ENCODE measurements at regions not wholly inside any gene's neighbourhood (a gene's known extent, or its start where the extent isn't known, plus 50 kb on each side); places are given as distances from the start of the nearest gene placed in this dataset.

DNA sequence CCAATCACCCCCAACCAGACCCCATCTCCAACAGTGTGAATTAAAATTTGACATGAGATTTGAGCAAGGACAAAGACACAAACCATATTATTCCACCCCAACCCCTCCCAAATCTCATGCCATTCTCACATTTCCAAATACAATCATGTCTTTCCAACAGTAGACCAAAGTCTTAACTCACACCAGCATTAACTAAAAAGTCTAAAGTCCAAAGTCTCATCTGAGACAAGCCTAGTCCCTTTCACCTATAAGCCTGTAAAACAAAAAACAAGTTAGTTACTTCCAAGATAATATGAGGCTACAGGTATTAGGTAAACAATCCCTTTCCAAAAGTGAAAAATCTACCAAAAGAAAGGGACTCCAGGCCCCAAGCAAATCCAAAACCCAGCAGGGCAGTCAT lies 140.6 kb upstream of the NR4A3 start:
- TF ChIP-seq, protein P1, sequence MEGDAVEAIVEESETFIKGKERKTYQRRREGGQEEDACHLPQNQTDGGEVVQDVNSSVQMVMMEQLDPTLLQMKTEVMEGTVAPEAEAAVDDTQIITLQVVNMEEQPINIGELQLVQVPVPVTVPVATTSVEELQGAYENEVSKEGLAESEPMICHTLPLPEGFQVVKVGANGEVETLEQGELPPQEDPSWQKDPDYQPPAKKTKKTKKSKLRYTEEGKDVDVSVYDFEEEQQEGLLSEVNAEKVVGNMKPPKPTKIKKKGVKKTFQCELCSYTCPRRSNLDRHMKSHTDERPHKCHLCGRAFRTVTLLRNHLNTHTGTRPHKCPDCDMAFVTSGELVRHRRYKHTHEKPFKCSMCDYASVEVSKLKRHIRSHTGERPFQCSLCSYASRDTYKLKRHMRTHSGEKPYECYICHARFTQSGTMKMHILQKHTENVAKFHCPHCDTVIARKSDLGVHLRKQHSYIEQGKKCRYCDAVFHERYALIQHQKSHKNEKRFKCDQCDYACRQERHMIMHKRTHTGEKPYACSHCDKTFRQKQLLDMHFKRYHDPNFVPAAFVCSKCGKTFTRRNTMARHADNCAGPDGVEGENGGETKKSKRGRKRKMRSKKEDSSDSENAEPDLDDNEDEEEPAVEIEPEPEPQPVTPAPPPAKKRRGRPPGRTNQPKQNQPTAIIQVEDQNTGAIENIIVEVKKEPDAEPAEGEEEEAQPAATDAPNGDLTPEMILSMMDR (IDR thresholded peaks at IDR 0.05; ENCODE audit: control extremely low read depth in 1 of 3, insufficient read depth in 1 of 3, low read depth in 1 of 3, low read length in 3 of 3), result no peak
- no peak for TF ChIP-seq POLR2AphosphoS5 (IDR thresholded peaks at IDR 0.05; ENCODE audit: low read depth, low read length)
- TF ChIP-seq, protein P2, sequence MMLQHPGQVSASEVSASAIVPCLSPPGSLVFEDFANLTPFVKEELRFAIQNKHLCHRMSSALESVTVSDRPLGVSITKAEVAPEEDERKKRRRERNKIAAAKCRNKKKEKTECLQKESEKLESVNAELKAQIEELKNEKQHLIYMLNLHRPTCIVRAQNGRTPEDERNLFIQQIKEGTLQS (IDR thresholded peaks at IDR 0.05; ENCODE audit: insufficient read depth, low read depth, low read length), result no peak
- TF ChIP-seq EZH2 (IDR thresholded peaks at IDR 0.05; ENCODE audit: low read depth, low read length, severe bottlenecking), result no peak
- no peak for TF ChIP-seq CEBPB (IDR thresholded peaks at IDR 0.05; ENCODE audit: low read depth, low read length)
- TF ChIP-seq CHD2 (IDR thresholded peaks at IDR 0.05; ENCODE audit: low read length), result no peak
- no peak for TF ChIP-seq USF2 (IDR thresholded peaks at IDR 0.05; ENCODE audit: low read length)
- no peak for TF ChIP-seq PHF8 (conservative IDR thresholded peaks at IDR 0.05; ENCODE audit: low read depth, low read length)
- TF ChIP-seq CREB1 (IDR thresholded peaks at IDR 0.05), result no peak
- no peak for TF ChIP-seq POLR2A (IDR thresholded peaks at IDR 0.05; ENCODE audit: control extremely low read depth in 1 of 2, low read depth in 2 of 2, low read length in 2 of 2)
- TF ChIP-seq EP300 (IDR thresholded peaks at IDR 0.05; ENCODE audit: borderline replicate concordance in 1 of 2, low read depth in 2 of 2, low read length in 2 of 2), result no peak
- no peak for TF ChIP-seq JUND (IDR thresholded peaks at IDR 0.05; ENCODE audit: low read length)
- no peak for TF ChIP-seq TAF1 (IDR thresholded peaks at IDR 0.05; ENCODE audit: low read depth, low read length)
